ENCODE measurements at regions not wholly inside any gene's neighbourhood (a gene's known extent, or its start where the extent isn't known, plus 50 kb on each side); places are given as distances from the start of the nearest gene placed in this dataset.

- no peak for DNase-seq
- Histone ChIP-seq H3K27ac (no peak overlapping the region), H3K9me3 (no peaks in the 10 kb centered on the region), H3K4me1 (no peaks in the 10 kb centered on the region), H3K4me3 (no peak overlapping the region), H3K36me3 (no peaks in the 10 kb centered on the region), H3K27me3 (no peaks in the 10 kb centered on the region)
- intact Hi-C loops (cut with DNase I) = no loop called here
- no peak for ATAC-seq
- no CpG with 5 or more reads among the region's 9 CpGs for WGBS (ENCODE audit: insufficient coverage, low coverage, low lambda C conversion rate, missing lambda C conversion rate)
- no peak for TF ChIP-seq POLR2A (IDR thresholded peaks at IDR 0.05)
- TF ChIP-seq, protein P1, sequence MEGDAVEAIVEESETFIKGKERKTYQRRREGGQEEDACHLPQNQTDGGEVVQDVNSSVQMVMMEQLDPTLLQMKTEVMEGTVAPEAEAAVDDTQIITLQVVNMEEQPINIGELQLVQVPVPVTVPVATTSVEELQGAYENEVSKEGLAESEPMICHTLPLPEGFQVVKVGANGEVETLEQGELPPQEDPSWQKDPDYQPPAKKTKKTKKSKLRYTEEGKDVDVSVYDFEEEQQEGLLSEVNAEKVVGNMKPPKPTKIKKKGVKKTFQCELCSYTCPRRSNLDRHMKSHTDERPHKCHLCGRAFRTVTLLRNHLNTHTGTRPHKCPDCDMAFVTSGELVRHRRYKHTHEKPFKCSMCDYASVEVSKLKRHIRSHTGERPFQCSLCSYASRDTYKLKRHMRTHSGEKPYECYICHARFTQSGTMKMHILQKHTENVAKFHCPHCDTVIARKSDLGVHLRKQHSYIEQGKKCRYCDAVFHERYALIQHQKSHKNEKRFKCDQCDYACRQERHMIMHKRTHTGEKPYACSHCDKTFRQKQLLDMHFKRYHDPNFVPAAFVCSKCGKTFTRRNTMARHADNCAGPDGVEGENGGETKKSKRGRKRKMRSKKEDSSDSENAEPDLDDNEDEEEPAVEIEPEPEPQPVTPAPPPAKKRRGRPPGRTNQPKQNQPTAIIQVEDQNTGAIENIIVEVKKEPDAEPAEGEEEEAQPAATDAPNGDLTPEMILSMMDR (IDR thresholded peaks at IDR 0.05) = no peak
Observed at GRCh38 chrX:150308532-150309157, 54.5 kb upstream of the MAMLD1 start.

- H3K4me1 ChIP-seq = no peaks in the 10 kb centered on the region
- H3K27me3 ChIP-seq = no peaks in the 10 kb centered on the region
- 92% methylated on average over 4 of the region's 4 CpGs for WGBS (ENCODE audit: insufficient coverage, low coverage, low lambda C conversion rate, missing lambda C conversion rate)
- DNase-seq = no peak
- TF ChIP-seq, protein P1 (IDR thresholded peaks at IDR 0.05) = no peak
- TF ChIP-seq POLR2A (IDR thresholded peaks at IDR 0.05) = no peak
- intact Hi-C loops (cut with DNase I) = no loop called here
- no peak overlapping the region for H3K4me3 ChIP-seq
- H3K27ac ChIP-seq = no peak overlapping the region
- no peaks in the 10 kb centered on the region for H3K9me3 ChIP-seq
- no peaks in the 10 kb centered on the region for H3K36me3 ChIP-seq
- no peak for ATAC-seq
Observed at GRCh38 chrX:150310417-150310816, 52.7 kb upstream of the MAMLD1 start.

DNA sequence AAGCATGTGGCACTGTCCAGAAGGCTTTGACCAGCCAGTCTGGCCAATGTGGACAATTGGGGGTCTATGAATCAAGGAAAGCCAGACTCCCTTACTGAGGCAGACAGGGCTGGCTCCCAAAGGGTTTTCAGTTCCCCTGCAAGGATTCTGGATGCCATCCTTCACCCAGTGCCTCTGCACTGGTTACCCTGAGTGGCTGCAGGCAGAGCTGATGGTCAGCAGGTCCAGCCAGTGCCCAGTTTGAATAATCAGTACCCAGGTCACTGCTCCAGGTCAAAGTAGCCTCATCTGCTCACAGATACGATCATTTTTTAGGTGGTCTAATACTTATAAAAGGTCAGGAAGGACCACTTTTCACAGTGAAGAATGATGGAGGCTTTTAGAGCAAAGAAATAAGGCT, 52.2 kb upstream of the MAMLD1 start:
- H3K4me3 ChIP-seq = no peak overlapping the region
- TF ChIP-seq, protein P1 (IDR thresholded peaks at IDR 0.05) = no peak
- TF ChIP-seq POLR2A (IDR thresholded peaks at IDR 0.05) = no peak
- 50% methylated on average over 1 of the region's 1 CpG for WGBS (ENCODE audit: insufficient coverage, low coverage, low lambda C conversion rate, missing lambda C conversion rate)
- DNase-seq (no peak), ATAC-seq (no peak)
- no peaks in the 10 kb centered on the region for H3K27me3 ChIP-seq
- intact Hi-C loops (cut with DNase I) = no loop called here
- no peaks in the 10 kb centered on the region for H3K36me3 ChIP-seq
- no peaks in the 10 kb centered on the region for H3K9me3 ChIP-seq
- no peaks in the 10 kb centered on the region for H3K4me1 ChIP-seq
- no peak overlapping the region for H3K27ac ChIP-seq

GRCh38 chrX:150312931-150313330, 50.2 kb upstream of the MAMLD1 start:
- no peak for TF ChIP-seq POLR2A (IDR thresholded peaks at IDR 0.05)
- TF ChIP-seq, protein P1 (IDR thresholded peaks at IDR 0.05) = no peak
- WGBS (ENCODE audit: insufficient coverage, low coverage, low lambda C conversion rate, missing lambda C conversion rate) = 80% methylated on average over 1 of the region's 3 CpGs
- no peaks in the 10 kb centered on the region for H3K9me3 ChIP-seq
- H3K4me1 ChIP-seq = no peaks in the 10 kb centered on the region
- intact Hi-C loops (cut with DNase I) = no loop called here
- H3K27ac ChIP-seq = no peak overlapping the region
- no peak for ATAC-seq
- no peaks in the 10 kb centered on the region for H3K27me3 ChIP-seq
- H3K4me3 ChIP-seq = no peak overlapping the region
- no peak for DNase-seq
- no peaks in the 10 kb centered on the region for H3K36me3 ChIP-seq

MicroRNAs encoded in the stretch of these regions (microRNA counts, 767-probe panel; counts per million panel counts)
- 237 counts per million for microRNA hsa-miR-2114-5p

Small RNA genes lying in the stretch of these regions (microRNA-seq; reads per million reads assigned to microRNA genes)
- 0.64 to 1.4 reads per million in 2 donors for gene MIR2114

Small RNA genes lying in the stretch of these regions (small RNA-seq; reads per million reads assigned to genes)
- gene MIR2114 = 0 reads per million in 2 experiments

Data from right lobe of liver (tissue), 6 donors.